Esophagus muscularis mucosa (tissue), 3 donors: ENCODE measurements at regions not wholly inside any gene's neighbourhood (a gene's known extent, or its start where the extent isn't known, plus 50 kb on each side); places are given as distances from the start of the nearest gene placed in this dataset.

Source experiments
- CTCF ChIP-seq, 3 experiments: fragments of 200-600 bp in 2 of 3; fragments of 450-650 bp in 1 of 3; sonication (generic) in 2 of 3; IDR thresholded peaks; one replicate each; pipeline ENCODE4 v1.5.1; 2017 to 2019; ENCODE audit warnings: antibody characterized with exemption in 3 of 3, mild to moderate bottlenecking in 2 of 3, moderate library complexity in 1 of 3
- POLR2AphosphoS5 ChIP-seq, 2 donors: sonication (generic); formaldehyde crosslinking; IDR thresholded peaks; one replicate each; pipeline ENCODE4 v1.6.1; 2017; ENCODE audit warnings: antibody characterized with exemption in 2 of 2

DNA sequence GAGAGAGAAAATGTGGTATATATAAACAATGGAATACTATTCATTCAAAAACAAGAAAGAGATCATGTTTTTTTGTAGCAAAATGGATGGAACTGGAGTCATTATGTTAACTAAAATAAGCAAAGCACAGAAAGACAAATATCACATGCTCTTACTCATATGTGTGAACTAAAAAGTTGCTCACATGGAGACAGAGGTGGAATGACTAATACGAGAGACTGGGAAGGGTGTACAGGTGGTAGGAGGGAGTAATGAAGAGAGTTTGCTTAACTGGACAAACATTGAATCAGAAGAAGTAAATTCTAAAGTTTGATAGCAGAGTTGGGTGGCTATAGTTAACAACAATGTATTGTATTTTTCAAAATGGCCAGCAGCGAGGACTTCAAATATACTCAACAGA is 1080.7 kb upstream of the CHAC2 start:
- no peak for TF ChIP-seq CTCF (IDR thresholded peaks at IDR 0.05)
- TF ChIP-seq POLR2AphosphoS5 (IDR thresholded peaks at IDR 0.05), result no peak
